LNCaP clone FGC (cell line): ENCODE measurements at regions not wholly inside any gene's neighbourhood (a gene's known extent, or its start where the extent isn't known, plus 50 kb on each side); places are given as distances from the start of the nearest gene placed in this dataset.

Experiments used
- DNase-seq: peaks from one replicate; pipeline ENCODE4 v3.0.0-alpha.2; 2011; ENCODE audit warnings: low read depth
- H3K4me3 ChIP-seq: 2 replicates; pipeline ENCODE4 v1.5.1; 2011; ENCODE audit warnings: mild to moderate bottlenecking, low read depth, low read length, control low read depth
- TF ChIP-seq, protein P1 (sequence below): IDR thresholded peaks from 2 replicates; pipeline ENCODE4 v1.5.1; 2012; ENCODE audit warnings: mild to moderate bottlenecking; ENCODE audit not compliant: control insufficient read depth, insufficient read depth; ENCODE audit errors: extremely low read depth

- DNase-seq = peak; percentile 45
- TF ChIP-seq, protein P1, sequence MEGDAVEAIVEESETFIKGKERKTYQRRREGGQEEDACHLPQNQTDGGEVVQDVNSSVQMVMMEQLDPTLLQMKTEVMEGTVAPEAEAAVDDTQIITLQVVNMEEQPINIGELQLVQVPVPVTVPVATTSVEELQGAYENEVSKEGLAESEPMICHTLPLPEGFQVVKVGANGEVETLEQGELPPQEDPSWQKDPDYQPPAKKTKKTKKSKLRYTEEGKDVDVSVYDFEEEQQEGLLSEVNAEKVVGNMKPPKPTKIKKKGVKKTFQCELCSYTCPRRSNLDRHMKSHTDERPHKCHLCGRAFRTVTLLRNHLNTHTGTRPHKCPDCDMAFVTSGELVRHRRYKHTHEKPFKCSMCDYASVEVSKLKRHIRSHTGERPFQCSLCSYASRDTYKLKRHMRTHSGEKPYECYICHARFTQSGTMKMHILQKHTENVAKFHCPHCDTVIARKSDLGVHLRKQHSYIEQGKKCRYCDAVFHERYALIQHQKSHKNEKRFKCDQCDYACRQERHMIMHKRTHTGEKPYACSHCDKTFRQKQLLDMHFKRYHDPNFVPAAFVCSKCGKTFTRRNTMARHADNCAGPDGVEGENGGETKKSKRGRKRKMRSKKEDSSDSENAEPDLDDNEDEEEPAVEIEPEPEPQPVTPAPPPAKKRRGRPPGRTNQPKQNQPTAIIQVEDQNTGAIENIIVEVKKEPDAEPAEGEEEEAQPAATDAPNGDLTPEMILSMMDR = no peak
- H3K4me3 ChIP-seq = no peak overlapping the region
These were observed 153.6 kb downstream of the SNX18 start for GRCh38 chr5:54671111-54671531.

- no peak for DNase-seq
- TF ChIP-seq, protein P1 = no peak
These were observed 152.7 kb downstream of the SNX18 start for GRCh38 chr5:54670281-54670680.

DNA sequence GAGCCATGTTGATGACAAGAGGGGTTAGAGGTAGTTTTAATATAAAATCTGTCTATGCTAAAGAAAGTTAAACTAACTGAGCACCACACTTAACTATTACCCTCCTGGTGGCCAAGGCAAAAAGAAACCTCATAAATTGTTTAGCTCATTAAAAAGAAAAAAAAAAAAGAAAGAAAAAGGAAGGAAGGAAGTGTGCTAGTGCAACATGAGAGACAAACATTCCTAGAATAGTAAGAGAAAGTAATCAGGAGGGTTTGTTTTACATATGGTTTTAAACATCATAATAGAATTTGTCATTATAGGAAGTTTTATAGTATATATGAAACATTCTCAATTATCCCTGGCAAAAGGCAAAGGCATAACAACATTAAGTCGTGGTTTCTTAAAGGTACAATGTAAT lies 152.3 kb downstream of the SNX18 start:
- TF ChIP-seq, protein P1 = no peak
- no peak overlapping the region for H3K4me3 ChIP-seq
- DNase-seq = no peak

More at GRCh38 chr5:54670281-54670680, 152.7 kb downstream of the SNX18 start:
- H3K4me3 ChIP-seq = no peak overlapping the region

DNA sequence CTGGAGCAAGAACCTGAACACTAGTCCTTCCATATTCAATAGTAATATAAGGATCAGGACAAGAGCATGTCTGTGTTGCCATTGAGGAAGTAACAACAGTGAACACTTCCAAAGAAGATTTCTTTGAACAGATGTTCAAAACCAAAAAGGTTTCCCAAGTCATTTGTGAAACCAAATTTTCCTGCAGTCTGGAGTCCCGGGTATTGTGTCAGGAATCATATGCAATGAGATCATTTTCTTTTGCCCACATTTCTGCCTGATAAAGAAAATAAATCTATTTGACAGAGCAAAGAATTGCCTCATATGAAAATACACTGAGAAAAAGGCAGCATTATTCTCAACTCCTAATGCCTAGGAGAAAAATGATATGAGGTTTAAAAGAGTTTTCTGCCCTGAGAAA lies 151.7 kb downstream of the SNX18 start:
- DNase-seq = no peak
- TF ChIP-seq, protein P1 = no peak

DNA sequence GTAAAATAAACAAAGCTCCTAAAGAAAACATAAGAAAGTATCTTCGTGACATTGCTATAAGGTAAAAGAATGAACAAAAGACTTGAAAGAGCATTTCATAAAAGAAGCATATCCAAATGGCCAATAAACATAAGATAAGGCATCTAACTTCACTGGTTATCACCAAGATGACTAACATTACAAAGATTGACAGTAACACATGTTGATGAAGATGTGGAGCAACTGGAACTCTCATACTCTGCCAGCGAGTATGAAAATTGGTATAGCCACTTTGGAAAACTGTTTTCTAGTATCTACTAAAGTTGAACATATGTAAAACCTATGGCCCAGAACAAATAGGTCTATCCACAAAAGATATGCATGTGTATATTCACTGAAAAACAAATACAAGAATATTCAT lies 150.5 kb downstream of the SNX18 start:
- DNase-seq = no peak
- TF ChIP-seq, protein P1 = no peak
- no peak overlapping the region for H3K4me3 ChIP-seq

More for the DNA sequence above, 151.7 kb downstream of the SNX18 start:
- H3K4me3 ChIP-seq = no peak overlapping the region

DNA sequence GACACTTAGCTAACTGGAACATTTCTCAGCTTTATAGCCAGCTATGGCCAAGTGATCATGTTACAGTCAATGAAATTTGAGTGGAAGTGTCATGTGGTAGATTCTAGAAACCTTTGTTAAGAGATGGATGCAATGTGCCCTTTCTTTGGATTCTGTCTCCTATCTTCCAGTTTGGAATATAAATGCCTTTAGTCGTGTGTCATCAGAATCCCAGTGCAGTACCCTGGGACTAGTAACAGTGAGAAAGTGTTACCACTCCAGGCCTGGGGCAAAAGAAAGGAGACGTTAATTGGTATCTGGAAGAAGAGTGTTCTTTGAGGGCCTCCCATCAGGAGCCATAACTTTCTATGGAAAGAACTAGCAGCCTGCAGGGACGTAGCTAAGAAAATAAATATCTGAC lies 149.6 kb downstream of the SNX18 start:
- DNase-seq = no peak
- TF ChIP-seq, protein P1 = no peak
- no peak overlapping the region for H3K4me3 ChIP-seq

- H3K4me3 ChIP-seq = no peak overlapping the region
- TF ChIP-seq, protein P1 = no peak
These were observed 146.3 kb downstream of the SNX18 start for GRCh38 chr5:54663866-54664265.

More at GRCh38 chr5:54663866-54664265, 146.3 kb downstream of the SNX18 start:
- DNase-seq = no peak
